GM13976 (cell line): ENCODE measurements at regions not wholly inside any gene's neighbourhood (a gene's known extent, or its start where the extent isn't known, plus 50 kb on each side); places are given as distances from the start of the nearest gene placed in this dataset.

ENCODE experiments used
- DNase-seq: peaks from one replicate; pipeline ENCODE4 v3.0.0; 2012; ENCODE audit warnings: low spot score
- CTCF ChIP-seq: IDR thresholded peaks from 2 replicates; pipeline ENCODE4 v1.5.1; 2012; ENCODE audit warnings: borderline replicate concordance, mild to moderate bottlenecking; ENCODE audit not compliant: insufficient read depth; ENCODE audit errors: extremely low read depth, missing control alignments, control extremely low read depth
- in situ Hi-C: fragments of 300-500 bp; cut with MboI; formaldehyde crosslinking; loops from one replicate; pipeline ENCODE4 v1.12.0; 2022; ENCODE audit warnings: low sequenced_read_pairs, mixed read lengths, inconsistent platforms; ENCODE audit not compliant: unreplicated experiment

GRCh38 chr13:67299072-67299635 is 69.0 kb upstream of the PCDH9 start:
- in situ Hi-C loops = no loop called here
- DNase-seq = no peak
- TF ChIP-seq CTCF = no peak

- TF ChIP-seq CTCF = no peak
- in situ Hi-C loops = no loop called here
- no peak for DNase-seq
Observed at GRCh38 chr13:67298297-67298696, 68.2 kb upstream of the PCDH9 start.

- no peak for DNase-seq
- in situ Hi-C loops = no loop called here
- TF ChIP-seq CTCF = no peak
Observed at GRCh38 chr13:67296511-67296910, 66.4 kb upstream of the PCDH9 start.

- no peak for TF ChIP-seq CTCF
- in situ Hi-C loops = no loop called here
- DNase-seq = no peak
Observed at GRCh38 chr13:67292886-67293285, 62.8 kb upstream of the PCDH9 start.

DNA sequence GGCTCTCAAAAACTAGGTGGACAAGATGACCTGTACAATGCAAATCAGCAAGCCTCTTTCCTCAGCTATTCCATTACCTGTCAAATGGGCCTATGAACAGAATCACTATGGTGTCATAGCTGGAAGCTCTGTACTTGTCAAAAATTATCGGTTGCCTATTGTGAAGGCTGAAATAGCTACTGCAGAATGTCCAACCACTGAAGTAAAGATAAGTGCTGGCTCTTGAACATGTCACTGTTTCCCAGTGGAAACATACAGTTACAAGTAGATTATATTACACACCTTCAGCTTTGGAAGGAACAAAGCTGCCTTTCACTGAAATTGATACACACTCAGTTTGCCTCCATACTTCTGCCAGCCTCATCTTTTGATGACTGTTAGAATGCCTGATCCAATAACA is 55.5 kb upstream of the PCDH9 start:
- no peak for TF ChIP-seq CTCF
- in situ Hi-C loops = no loop called here
- no peak for DNase-seq

GRCh38 chr13:67283637-67284036 is 53.5 kb upstream of the PCDH9 start:
- no peak for DNase-seq
- in situ Hi-C loops = no loop called here
- TF ChIP-seq CTCF = no peak

DNA sequence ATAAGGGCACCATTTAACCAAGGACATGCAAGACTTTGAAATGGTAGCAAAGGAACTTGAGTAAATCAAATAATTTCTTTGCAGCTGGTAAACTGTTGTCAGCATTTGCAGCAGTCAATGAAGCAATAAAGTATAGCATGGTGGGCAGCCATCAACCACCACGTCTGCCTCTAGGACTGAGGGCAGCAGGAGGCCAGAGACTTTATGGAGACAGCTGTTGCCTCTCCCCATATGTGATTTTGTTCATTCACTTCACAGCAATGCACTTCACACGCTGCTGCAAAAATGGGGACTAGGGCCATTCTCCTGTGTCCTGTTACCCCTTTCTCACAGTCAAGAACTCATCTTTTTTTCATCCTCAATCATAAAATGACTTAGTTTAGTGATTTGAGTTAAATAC is 51.3 kb upstream of the PCDH9 start:
- TF ChIP-seq CTCF = no peak
- in situ Hi-C loops = no loop called here
- DNase-seq = no peak
